GM21515 (cell line): ENCODE measurements at regions not wholly inside any gene's neighbourhood (a gene's known extent, or its start where the extent isn't known, plus 50 kb on each side); places are given as distances from the start of the nearest gene placed in this dataset.

Source experiments
- ATAC-seq: cut with Tn5 transposase; IDR thresholded peaks from one replicate; pipeline ENCODE4 v1.9.1; 2021; ENCODE audit not compliant: unreplicated experiment

DNA sequence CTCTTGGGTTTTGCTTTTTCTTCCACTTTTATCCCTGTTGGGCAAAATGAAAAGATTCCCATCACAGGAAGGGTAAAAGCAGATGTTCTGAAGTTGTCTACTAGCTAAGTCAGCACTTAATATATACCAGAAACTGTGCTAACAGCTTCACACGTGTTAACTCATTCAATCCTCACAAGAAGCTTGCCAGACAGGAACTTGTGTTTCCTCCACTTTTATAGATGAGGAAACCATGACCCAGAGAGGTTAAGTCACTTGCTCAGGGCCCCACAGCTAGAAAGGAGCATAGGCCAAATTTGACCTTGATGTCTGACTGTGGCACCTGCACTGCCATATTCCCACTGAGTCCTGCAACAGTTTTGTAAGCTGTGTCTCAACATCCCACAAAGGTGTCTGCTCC is 76.8 kb upstream of the EPC2 start:
- no peak for ATAC-seq

DNA sequence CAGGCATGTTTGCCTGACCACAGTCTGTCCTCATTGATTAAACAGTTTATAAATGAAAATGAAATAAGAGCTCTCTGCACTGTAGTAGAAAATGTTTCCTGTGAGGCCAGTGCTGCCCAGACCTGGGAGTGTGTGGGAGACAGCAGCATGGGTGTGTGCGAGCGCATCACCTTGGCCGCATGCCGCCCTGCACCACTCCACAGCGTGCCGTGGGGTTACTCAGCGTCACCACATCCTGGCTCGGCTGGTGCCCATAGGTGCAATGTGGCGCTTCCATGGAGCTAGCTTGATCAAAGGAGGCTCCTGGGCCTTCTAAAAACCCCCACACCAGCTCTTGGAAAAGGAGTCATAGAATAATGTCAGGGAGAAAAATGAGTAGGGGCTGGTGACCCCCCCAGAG is 76.0 kb upstream of the EPC2 start:
- no peak for ATAC-seq

- no peak for ATAC-seq
Observed at GRCh38 chr2:148569221-148569620, 75.3 kb upstream of the EPC2 start.

DNA sequence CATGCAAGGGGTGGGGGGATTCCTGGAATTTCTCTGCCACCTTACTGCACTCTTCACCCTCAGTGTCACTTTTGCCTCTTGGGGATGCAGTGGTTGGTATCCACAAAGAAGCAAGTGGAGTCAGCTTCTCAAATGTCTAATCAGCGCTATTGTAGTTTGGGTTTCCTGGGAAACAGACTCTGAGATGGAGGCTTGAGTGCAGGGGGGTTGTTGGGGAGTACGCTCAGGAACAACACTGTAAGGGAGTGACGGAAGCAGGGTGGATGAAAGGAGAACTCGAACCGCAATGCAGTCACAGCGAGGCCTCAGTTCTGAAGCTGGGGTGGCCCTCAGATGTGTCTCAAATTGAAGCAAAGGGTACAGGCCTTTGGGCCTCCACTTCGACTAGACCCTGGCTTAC is 73.6 kb upstream of the EPC2 start:
- ATAC-seq, result no peak

DNA sequence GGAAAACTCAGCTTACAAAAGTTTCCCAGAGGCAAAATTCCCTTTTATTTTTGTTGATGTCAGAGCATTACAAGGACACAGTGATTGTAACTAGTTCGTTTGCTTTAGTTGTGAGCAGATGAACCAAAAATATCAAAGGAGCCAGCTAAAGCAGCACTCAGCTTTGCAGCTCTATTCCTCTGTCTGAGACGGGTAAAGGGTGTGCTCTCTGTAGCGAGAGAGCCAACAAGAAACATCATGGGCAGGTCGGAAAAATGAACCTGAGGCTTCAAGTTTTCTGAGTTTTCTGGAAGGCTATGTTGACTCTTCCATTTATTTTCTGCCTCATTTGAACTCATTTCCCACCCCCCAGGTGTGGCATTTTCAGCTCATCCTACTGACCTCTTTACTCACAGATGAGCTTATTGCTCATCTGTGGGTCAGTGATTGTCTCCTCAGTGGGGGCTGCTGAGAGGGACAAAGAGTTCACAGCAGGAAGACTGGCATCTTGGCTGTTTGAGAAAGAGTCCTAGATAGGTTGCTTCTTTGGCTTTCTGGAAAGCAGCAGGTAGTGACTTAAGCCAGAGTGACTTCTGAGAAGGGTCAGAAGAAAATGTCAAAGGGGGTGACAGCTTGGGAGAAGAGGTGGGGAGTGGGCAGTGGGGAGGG is 66.6 kb upstream of the EPC2 start:
- ATAC-seq, result no peak

- ATAC-seq, result peak; percentile 75
Observed at GRCh38 chr2:148578493-148578884, 66.1 kb upstream of the EPC2 start.

DNA sequence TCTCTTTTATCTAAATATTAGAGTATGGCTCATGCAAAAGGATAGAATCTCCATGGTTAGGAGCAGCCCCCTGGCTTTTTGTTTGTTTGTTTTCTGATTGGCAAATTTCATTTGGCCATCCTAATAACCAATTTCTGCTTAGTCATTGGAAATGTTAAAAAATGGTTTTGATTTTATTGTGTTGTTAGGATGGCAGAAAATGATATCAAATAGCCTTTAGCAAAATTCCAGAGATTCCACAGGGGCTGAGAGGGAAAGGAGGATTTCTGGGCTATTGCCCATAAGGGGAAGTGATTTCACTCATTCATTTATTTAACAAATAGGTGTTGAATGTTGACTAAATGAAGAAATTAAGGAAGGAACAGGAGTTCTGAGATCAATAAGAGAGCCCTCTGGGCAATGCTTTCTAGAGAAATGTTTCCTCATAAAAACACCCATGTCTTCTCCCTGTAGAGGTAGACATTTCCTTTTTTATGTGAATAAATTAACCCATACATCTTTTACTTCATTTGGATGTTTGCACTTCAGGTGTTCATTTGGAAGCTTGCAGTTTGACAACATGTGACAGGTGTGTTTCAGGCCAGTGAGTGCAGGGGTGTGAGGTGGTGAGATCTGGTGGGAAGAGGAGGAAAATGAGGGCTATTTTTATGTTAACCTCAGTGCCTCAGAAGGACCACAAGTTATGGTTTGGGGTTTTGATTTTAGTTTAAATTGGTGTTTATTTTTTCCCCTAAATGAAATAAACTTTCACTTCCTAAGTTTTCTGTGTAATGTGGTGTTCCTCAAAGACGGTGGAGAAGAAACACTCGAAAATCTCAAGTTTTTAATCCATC is 61.7 kb upstream of the EPC2 start:
- no peak for ATAC-seq

DNA sequence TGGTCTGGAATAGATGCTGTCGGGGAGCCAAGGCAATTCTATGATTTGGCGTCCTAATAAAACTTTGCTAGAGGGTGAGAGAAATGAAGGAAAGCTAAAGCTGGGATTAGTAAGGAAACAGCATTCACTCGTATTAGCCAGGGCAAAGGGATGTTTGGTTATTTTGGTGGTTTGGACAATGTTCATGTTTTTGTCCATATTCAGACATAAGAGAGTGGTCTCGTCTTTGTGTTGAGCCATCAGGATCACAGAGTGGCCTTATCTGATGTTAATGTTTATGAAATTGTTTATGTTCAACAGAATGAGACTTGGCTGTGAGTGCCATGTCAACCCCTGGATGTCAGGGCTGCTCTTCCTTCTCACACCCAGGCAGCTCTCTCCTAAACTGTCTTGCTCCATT is 58.9 kb upstream of the EPC2 start:
- no peak for ATAC-seq

- no peak for ATAC-seq
Observed at GRCh38 chr2:148586522-148587128, 57.9 kb upstream of the EPC2 start.

DNA sequence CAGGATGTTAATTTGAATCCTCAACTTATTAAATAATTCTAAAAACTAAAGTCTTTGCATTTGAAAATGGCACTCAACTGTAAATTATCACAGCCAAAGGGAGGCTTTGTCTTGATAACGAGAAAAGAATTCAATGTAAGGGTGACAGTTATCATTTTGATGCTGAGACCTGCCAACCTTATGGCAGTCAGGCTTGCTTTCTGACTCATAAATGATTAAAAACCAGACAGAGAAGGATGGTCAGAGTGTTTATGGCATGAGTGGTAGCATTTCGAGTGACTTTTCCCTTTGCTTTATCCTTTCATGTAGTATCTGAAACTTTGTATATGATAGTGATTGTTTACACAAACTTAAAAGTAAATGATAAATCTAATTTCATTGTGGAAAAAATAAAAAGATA is 53.9 kb upstream of the EPC2 start:
- ATAC-seq, result no peak

DNA sequence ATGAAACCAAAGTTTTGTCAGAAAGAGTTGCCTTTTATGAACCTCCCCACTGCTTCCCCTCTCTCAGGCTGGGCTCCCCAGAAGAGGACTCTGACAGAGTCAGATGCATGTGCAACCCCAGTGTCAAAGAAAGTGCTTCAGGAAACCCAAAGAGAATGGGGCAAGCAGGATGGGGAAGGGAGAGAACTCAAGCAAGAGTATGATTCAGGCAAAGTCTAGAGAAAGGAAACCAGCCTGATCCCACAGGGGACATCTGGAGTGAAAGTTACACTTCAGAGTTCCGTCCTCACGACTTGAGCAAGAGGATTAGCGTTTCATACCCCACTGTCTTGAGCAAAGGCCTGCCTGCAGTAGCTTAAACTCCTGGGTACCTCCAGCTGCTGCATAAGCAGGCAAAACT is 51.8 kb upstream of the EPC2 start:
- ATAC-seq, result no peak

DNA sequence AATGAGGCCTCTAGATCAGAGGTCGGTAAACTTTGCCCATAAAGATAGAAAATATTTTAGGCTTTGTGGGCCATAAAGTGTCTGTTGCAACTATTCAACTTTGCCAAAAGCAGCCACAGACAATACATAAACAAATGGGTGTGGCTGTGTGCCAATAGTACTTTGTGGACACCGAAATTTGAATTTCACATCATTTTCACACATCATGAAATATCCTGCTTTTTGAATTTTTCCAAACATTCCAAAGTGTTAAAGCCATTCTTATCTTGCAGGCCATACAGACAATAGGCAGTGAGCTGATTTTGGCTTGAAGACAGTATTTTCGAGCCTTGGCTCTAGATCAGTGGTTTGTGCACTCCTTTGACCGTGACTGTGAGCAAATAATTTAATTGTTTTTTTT is 51.1 kb upstream of the EPC2 start:
- ATAC-seq, result no peak

DNA sequence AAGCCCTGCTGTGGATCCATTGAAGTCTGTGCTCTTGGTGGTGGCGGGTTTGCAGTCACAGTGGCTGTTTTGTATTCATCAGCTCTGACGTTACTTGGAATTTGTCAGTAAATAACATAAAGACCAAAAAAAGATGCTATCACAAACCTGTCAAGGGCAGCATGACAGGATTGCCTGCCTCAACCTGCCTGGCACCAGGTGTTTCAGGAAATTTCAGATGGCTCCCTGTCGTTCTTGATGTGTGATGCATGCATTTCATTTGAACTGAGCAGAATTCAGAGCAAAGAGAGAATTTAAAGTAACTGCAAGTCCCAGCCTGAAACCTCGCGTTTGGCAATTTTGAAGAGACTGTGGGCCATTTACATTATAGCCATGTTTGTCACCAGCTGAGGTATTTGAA is 50.3 kb upstream of the EPC2 start:
- no peak for ATAC-seq
